Mucosa of rectum (tissue), 2 donors: ENCODE measurements at regions not wholly inside any gene's neighbourhood (a gene's known extent, or its start where the extent isn't known, plus 50 kb on each side); places are given as distances from the start of the nearest gene placed in this dataset.

Source experiments
- H3K27ac ChIP-seq, 2 donors: one replicate each; pipeline ENCODE4 v1.7.0; 2013; ENCODE audit warnings: inconsistent platforms in 2 of 2, low read depth in 2 of 2, low read length in 2 of 2
- H3K27me3 ChIP-seq, 2 donors: one replicate each; pipeline ENCODE4 v1.7.0; 2013; ENCODE audit warnings: low read length in 2 of 2; ENCODE audit not compliant: control insufficient read depth in 2 of 2, insufficient read depth in 2 of 2
- H3K36me3 ChIP-seq, 2 donors: one replicate each; pipeline ENCODE4 v1.7.0; 2013; ENCODE audit warnings: low read length in 2 of 2; ENCODE audit not compliant: control insufficient read depth in 2 of 2, insufficient read depth in 2 of 2
- H3K4me1 ChIP-seq, 2 donors: one replicate each; pipeline ENCODE4 v1.7.0; 2013; ENCODE audit warnings: low read length in 2 of 2, mild to moderate bottlenecking in 1 of 2; ENCODE audit not compliant: control insufficient read depth in 2 of 2, insufficient read depth in 2 of 2
- H3K4me3 ChIP-seq, 2 donors: one replicate each; pipeline ENCODE4 v1.7.0; 2013; ENCODE audit warnings: low read length in 2 of 2
- H3K9ac ChIP-seq, 2 donors: one replicate each; pipeline ENCODE4 v1.7.0; 2013; ENCODE audit warnings: low read length in 2 of 2, low read depth in 1 of 2, mild to moderate bottlenecking in 1 of 2
- H3K9me3 ChIP-seq, 2 donors: one replicate each; pipeline ENCODE4 v1.7.0; 2013; ENCODE audit warnings: low read length in 2 of 2; ENCODE audit not compliant: control insufficient read depth in 2 of 2
- donor health status: healthy.
- donor health status: Normal muscosa, but diverticular disease.

DNA sequence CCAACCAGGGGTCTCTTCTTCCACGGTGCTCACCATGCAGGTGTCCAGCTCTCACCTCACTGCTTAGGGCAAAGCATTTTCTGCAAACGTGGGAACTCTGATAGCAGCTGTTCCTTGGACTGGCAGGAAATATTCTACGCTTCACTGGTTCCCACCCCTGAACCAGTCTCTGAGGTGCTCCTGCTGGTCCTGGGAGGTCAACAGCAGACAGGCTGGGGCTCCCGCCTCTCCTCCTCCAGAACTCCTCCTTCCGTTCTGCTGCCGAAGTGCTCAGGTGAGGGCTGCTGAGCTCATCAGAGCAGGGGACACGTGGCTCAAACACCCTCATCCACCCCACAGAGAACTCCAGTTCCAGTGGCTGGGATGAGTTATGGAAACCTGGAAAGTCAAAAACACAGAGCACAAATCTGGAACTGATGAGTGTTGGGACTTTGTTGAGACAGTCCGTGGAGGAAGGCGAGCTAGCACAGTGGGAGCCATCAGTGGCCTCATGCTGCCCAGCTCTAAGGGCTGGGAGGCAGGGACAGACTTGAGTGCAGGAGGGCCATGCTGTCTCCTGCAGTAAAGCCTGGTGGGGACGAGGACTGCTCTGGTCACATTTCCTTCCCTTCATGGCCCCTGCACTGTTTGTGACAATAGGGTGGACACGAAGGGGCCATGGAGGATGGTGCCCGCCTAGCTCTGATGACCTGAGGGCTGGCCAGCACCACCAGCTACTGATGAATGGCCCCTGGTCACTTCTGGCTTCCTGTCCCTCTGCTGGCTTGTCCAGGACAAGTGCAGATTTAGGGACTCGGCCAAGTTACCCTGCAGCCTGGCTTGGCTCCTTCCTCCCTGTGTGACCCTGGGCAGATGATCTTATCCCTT is 137.8 kb downstream of the KLF13 start:
- Histone ChIP-seq H3K4me1 (peaks cover 22 to 31% of the 10 kb centered on the region in 2 donors), H3K4me3 (peak overlapping the region in 1 of 2 donors; percentile 41), H3K36me3 (no peaks in the 10 kb centered on the region), H3K9ac (peak overlapping the region; percentile 56 to 77), H3K27ac (peak overlapping the region; percentile 93 to 97), H3K27me3 (no peaks in the 10 kb centered on the region), H3K9me3 (no peaks in the 10 kb centered on the region)

GRCh38 chr15:31465083-31465955 is 138.7 kb downstream of the KLF13 start:
- no peaks in the 10 kb centered on the region for H3K27me3 ChIP-seq
- H3K4me3 ChIP-seq = peak overlapping the region; percentile 4 to 41
- H3K27ac ChIP-seq = peak overlapping the region; percentile 93 to 97
- H3K4me1 ChIP-seq = peaks cover 22 to 31% of the 10 kb centered on the region in 2 donors
- peak overlapping the region; percentile 56 to 77 for H3K9ac ChIP-seq
- no peaks in the 10 kb centered on the region for H3K36me3 ChIP-seq
- H3K9me3 ChIP-seq = no peaks in the 10 kb centered on the region

DNA sequence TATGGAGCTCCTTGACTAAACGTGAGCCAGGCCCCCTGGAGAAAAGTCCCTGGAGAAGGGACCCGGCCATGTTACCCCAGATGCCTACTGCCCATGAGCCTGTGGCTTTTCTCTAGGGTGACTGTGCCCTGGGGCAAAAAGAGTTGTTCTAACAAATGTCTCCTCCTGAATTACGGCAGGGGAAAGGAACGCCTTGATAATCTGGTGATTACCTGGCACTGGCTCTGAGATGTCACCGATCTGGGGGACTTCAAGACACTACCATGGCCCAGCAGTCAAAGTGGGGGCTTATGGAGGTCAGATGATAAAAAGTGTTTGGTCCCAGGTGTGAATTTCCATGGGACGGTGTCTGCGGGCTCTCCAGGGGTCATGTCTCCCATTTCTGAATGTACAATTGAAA is 140.7 kb downstream of the KLF13 start:
- no peak overlapping the region for H3K27ac ChIP-seq
- H3K27me3 ChIP-seq = no peaks in the 10 kb centered on the region
- no peaks in the 10 kb centered on the region for H3K36me3 ChIP-seq
- peaks cover 22 to 33% of the 10 kb centered on the region in 2 donors for H3K4me1 ChIP-seq
- H3K4me3 ChIP-seq = no peak overlapping the region
- no peak overlapping the region for H3K9ac ChIP-seq
- no peaks in the 10 kb centered on the region for H3K9me3 ChIP-seq

DNA sequence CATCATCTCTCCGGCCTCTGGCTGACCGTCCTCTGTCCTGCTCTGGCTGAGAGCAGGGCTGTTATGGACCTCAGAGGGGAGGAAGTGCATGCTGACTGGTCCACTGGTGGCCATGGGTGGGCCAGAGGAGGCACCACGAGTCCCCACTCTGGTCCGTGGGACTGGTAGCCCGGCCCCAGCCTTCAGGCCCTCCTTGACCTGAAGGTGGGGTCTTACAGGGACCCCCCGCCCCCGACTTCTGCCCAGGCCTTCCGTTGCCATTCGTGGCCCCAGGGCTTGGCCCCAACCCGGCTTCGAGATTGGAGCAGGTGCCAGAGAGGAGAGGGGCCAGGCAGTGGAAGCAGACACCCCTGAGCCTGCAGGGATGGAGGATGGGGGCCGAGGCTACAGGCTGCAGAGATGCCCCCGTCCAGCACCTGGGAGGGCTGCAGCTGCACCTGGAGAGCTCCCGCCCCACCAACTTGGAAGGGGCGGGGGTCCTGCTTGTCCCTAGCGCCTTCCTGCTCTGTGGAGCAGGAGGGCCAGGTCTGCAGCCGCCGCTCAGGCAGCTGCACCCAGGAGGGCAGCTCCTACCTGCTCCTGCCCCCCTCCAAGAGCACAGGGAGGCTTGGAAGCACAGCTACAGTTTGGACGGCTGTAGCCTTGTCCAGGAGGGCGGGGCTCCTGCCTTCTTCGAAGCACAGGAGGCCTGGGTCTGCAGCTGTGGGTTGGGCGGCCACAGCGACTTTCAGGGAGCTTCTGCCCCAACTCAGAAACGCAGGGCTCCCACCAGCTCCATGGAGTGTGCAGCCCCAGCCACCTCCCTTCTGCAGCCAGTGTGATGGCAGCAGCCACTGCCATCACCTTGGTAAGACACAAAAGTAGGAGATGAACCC is 142.5 kb downstream of the KLF13 start:
- Histone ChIP-seq H3K9ac (no peak overlapping the region), H3K27ac (no peak overlapping the region), H3K27me3 (no peaks in the 10 kb centered on the region), H3K36me3 (no peaks in the 10 kb centered on the region), H3K9me3 (no peaks in the 10 kb centered on the region), H3K4me1 (peaks cover 24 to 33% of the 10 kb centered on the region in 2 donors), H3K4me3 (no peak overlapping the region)

- Histone ChIP-seq H3K27me3 (no peaks in the 10 kb centered on the region), H3K9ac (no peak overlapping the region), H3K36me3 (no peaks in the 10 kb centered on the region), H3K27ac (no peak overlapping the region), H3K9me3 (no peaks in the 10 kb centered on the region), H3K4me3 (no peak overlapping the region), H3K4me1 (peaks cover 15 to 25% of the 10 kb centered on the region in 2 donors)
These were observed 143.3 kb downstream of the KLF13 start for GRCh38 chr15:31469786-31470525.

GRCh38 chr15:31470756-31471155 is 144.1 kb downstream of the KLF13 start:
- Histone ChIP-seq H3K4me3 (no peak overlapping the region), H3K9ac (no peak overlapping the region), H3K27me3 (no peaks in the 10 kb centered on the region), H3K27ac (no peak overlapping the region), H3K36me3 (no peaks in the 10 kb centered on the region), H3K4me1 (peaks cover 12 to 19% of the 10 kb centered on the region in 2 donors), H3K9me3 (no peaks in the 10 kb centered on the region)

GRCh38 chr15:31471731-31472430 is 145.2 kb downstream of the KLF13 start:
- H3K9ac ChIP-seq = no peak overlapping the region
- H3K27me3 ChIP-seq = no peaks in the 10 kb centered on the region
- no peak overlapping the region for H3K4me3 ChIP-seq
- no peak overlapping the region for H3K27ac ChIP-seq
- H3K4me1 ChIP-seq = peaks cover 5 to 15% of the 10 kb centered on the region in 2 donors
- H3K9me3 ChIP-seq = no peaks in the 10 kb centered on the region
- H3K36me3 ChIP-seq = no peaks in the 10 kb centered on the region

DNA sequence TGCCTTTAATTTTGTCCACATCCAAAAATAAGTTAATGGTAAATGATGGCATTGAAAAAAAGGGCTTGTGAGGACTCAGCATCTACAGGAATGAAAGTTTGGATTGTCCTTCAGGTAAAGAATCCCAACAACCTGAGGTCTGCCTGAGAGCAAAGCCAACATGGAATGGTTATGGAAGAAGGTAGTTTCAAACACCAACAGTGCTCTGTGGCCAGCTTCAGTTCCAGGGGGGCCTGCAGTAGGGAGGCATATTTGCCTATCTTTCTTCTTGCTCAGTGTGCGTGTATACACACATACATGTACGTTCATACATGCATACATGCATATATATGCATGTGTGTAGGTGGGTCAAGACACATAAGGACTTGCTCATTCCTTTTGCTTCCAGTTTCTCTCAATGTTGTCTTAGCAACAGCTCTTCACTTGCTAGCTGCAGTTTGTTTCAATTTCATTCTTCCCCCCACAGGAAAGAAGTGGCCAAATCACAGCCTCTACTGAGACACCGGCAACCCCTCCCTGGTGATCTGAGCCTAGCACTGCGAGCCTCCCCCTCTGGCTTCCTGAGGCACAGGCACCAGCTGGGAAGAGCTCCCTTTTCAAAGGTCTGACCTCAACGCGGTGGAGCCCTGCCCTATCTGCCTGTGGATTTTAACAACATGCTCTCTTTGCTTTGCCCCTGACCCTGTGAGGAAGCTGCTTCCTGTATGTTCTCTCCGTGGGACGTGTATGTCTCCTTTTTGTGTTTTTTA is 146.2 kb downstream of the KLF13 start:
- H3K4me3 ChIP-seq = peak overlapping the region; percentile 1 to 57

More for the DNA sequence above, 146.2 kb downstream of the KLF13 start:
- no peaks in the 10 kb centered on the region for H3K27me3 ChIP-seq
- H3K36me3 ChIP-seq = no peaks in the 10 kb centered on the region
- H3K9me3 ChIP-seq = no peaks in the 10 kb centered on the region
- peaks cover 4 to 15% of the 10 kb centered on the region in 2 donors for H3K4me1 ChIP-seq
- H3K27ac ChIP-seq = peak overlapping the region; percentile 44 to 61
- peak overlapping the region; percentile 42 to 55 for H3K9ac ChIP-seq
